GM06990 (cell line): ENCODE measurements at regions not wholly inside any gene's neighbourhood (a gene's known extent, or its start where the extent isn't known, plus 50 kb on each side); places are given as distances from the start of the nearest gene placed in this dataset.

Experiments
- DNase-seq: peaks from one replicate; pipeline ENCODE4 v3.0.0-alpha.2; 2011; ENCODE audit not compliant: insufficient read length; ENCODE audit errors: extremely low read depth
- H3K27me3 ChIP-seq: replicated peaks from 2 replicates; pipeline ENCODE4 v1.6.0; 2011; ENCODE audit warnings: low read length; ENCODE audit not compliant: control insufficient read depth, insufficient read depth
- H3K36me3 ChIP-seq: 2 replicates; pipeline ENCODE4 v1.5.1; 2011; ENCODE audit warnings: low read length; ENCODE audit not compliant: control insufficient read depth, insufficient read depth
- H3K4me3 ChIP-seq: replicated peaks from 2 replicates; pipeline ENCODE4 v1.5.1; 2011; ENCODE audit warnings: low read depth, mild to moderate bottlenecking, control low read depth, low read length
- TF ChIP-seq, protein P1 (sequence below): IDR thresholded peaks from 2 replicates; pipeline ENCODE4 v1.5.1; 2011; ENCODE audit warnings: low read length, control low read depth, mild to moderate bottlenecking, inconsistent platforms; ENCODE audit not compliant: insufficient read depth, poor library complexity, severe bottlenecking

DNA sequence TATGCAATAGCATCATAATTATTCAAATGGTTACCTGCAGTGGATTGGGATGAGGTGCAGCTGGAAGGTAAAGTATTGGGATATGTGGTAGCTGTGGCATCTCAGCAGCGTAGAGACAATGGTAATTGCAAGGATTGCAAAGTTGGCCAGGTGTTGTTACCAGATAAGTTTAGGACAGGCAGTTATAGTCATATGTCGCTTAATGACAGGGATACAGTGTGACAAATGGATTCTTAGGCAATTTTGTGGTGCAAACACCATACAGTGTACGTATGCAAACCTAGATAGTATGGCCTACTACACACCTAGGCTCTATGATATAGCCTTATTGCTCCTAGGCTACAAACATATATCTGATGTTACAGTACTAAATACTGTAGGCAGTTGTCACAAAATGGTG lies 163.5 kb upstream of the LYZL2 start:
- H3K27me3 ChIP-seq = no peaks in the 10 kb centered on the region
- no peak for DNase-seq
- TF ChIP-seq, protein P1, sequence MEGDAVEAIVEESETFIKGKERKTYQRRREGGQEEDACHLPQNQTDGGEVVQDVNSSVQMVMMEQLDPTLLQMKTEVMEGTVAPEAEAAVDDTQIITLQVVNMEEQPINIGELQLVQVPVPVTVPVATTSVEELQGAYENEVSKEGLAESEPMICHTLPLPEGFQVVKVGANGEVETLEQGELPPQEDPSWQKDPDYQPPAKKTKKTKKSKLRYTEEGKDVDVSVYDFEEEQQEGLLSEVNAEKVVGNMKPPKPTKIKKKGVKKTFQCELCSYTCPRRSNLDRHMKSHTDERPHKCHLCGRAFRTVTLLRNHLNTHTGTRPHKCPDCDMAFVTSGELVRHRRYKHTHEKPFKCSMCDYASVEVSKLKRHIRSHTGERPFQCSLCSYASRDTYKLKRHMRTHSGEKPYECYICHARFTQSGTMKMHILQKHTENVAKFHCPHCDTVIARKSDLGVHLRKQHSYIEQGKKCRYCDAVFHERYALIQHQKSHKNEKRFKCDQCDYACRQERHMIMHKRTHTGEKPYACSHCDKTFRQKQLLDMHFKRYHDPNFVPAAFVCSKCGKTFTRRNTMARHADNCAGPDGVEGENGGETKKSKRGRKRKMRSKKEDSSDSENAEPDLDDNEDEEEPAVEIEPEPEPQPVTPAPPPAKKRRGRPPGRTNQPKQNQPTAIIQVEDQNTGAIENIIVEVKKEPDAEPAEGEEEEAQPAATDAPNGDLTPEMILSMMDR = no peak
- H3K36me3 ChIP-seq = no peaks in the 10 kb centered on the region
- H3K4me3 ChIP-seq = no peak overlapping the region

DNA sequence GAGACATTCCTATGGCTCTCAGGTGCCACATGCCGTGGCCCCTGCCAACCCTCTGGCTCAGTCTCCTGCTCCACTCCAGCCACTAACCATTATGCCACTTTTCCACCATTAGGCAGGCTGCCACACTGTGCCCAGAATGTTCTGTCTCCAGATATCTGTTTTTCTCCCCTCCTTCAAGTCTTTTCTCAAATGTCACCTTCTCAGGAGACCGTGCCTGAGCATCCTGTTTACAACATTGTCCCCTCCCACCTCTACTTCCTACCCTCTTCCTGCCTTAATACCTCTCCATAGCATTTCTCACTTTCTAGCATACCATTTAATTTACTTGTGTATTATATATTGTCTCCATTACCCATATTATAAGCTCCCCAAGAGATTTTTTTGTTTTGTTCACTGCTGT lies 162.5 kb upstream of the LYZL2 start:
- Histone ChIP-seq H3K4me3 (no peak overlapping the region), H3K27me3 (no peaks in the 10 kb centered on the region)

DNA sequence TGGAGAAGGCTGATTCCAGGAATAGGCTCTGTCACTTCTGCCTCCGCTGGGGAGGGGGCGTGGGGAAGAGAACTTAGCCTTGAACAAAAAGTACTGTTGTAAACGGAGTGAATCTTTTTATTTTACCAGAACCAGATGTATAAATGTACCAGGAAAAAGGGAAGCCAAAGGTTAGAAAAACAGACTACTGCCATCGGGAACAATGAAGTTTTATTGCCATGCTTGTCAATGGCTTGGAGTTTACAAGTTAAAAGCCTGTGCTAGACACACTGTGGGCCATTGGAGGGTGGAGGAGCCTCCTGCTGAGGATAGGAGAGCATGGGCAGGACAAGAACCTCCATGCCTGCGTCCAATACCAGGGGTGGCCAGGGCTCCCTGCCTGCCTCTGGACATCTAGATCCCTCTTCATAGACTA lies 161.7 kb upstream of the LYZL2 start:
- Histone ChIP-seq H3K4me3 (no peak overlapping the region), H3K36me3 (no peaks in the 10 kb centered on the region), H3K27me3 (no peaks in the 10 kb centered on the region)
- DNase-seq = no peak
- TF ChIP-seq, protein P1 = no peak

More for the DNA sequence above, 162.5 kb upstream of the LYZL2 start:
- no peaks in the 10 kb centered on the region for H3K36me3 ChIP-seq
- TF ChIP-seq, protein P1 = no peak
- DNase-seq = no peak

DNA sequence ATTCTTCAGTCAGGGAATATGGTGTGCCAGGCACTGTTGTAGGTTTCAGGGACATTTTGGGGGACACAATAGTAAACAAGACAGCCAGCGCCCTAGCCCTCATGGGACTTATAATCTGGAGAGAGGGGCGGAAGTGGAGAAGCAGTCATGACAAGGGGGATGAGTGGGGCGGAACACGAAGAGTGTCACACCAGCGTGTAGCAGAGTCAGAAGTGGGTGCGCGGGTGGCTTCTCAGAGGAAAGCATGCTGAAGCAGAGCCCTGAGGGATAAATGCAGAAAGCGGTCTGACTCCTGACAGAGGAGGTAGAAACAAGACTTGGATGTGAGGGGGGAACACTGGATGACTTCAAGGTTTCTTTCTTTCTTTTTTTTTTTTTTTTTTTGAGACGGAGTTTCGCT lies 160.3 kb upstream of the LYZL2 start:
- TF ChIP-seq, protein P1 = no peak
- Histone ChIP-seq H3K27me3 (no peaks in the 10 kb centered on the region), H3K36me3 (no peaks in the 10 kb centered on the region), H3K4me3 (no peak overlapping the region)
- DNase-seq = no peak

DNA sequence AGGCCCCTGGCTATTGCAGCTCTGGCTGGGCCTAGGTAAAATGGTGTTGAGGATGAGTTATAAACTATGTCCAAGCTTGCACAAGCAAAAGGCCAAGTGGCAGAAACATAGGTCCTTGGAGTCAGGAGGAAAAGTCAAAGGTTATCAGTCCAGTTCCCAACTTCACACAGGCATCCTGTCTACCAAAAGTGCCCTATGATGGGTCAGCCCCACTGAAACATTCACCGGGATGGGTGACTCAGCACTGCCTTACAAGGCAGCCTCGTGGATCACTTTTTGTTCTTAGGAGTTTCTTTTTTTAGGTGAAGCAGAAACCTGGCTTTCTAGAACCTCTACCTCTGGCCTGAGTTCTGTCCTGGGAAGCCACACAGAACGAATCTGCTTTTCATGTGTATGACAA lies 158.8 kb upstream of the LYZL2 start:
- DNase-seq = no peak
- H3K27me3 ChIP-seq = no peaks in the 10 kb centered on the region
- H3K4me3 ChIP-seq = no peak overlapping the region
- no peaks in the 10 kb centered on the region for H3K36me3 ChIP-seq
- TF ChIP-seq, protein P1 = no peak

DNA sequence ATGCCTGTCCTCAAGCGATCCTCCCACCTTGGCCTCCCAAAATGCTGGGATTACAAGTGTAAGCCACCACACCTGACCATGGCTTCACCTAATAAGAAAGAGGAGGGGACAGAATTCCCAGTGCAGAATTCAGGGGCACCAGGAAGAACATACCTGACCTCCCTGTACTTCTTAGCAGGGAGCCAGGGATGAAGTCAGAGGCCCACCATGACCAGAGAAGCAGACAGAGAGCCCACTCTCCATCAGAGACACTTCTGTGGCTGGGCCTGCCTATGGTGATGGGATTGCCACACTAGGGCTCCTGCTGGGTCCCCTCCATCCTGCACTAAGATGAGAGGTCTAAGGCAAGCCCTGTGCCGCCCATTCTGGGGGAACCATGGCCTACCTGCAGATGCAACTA lies 157.4 kb upstream of the LYZL2 start:
- no peak overlapping the region for H3K4me3 ChIP-seq
- no peak for DNase-seq
- no peaks in the 10 kb centered on the region for H3K36me3 ChIP-seq
- H3K27me3 ChIP-seq = no peaks in the 10 kb centered on the region
- TF ChIP-seq, protein P1 = no peak
